IMR-90 (cell line): ENCODE measurements at regions not wholly inside any gene's neighbourhood (a gene's known extent, or its start where the extent isn't known, plus 50 kb on each side); places are given as distances from the start of the nearest gene placed in this dataset.

Experiments
- ATAC-seq: fragments of 200-7000 bp; cut with Tn5 transposase; 2 replicates; pipeline ENCODE4 v1.9.1; 2020; ENCODE audit warnings: low read depth, mild to moderate bottlenecking, moderate library complexity
- BruUV-seq: library from RNA; stranded (reverse); fragments of 400-500 nt; replicated peaks from 2 replicates; lab custom pipeline; 2021; lab: Mats Ljungman, UMichigan
- CTCF ChIA-PET: fragments of 300-600 bp; formaldehyde crosslinking; extraction: SDS; loops from one replicate; lab custom pipeline; 2021; ENCODE audit warnings: antibody characterized with exemption; lab: Yijun Ruan, JAX
- POLR2A ChIA-PET: fragments of 300-600 bp; sonication (Branson Sonifier 250); formaldehyde crosslinking; loops from one replicate; lab custom pipeline; 2022; ENCODE audit warnings: antibody characterized with exemption; ENCODE audit not compliant: unreplicated experiment; lab: Charles Lee
- DNase-seq: peaks from one replicate; pipeline ENCODE4 v3.0.0; 2013
- H2AFZ ChIP-seq: replicated peaks from 2 replicates; pipeline ENCODE3; 2013; ENCODE audit warnings: low read length, mild to moderate bottlenecking; ENCODE audit not compliant: poor library complexity
- H2AK5ac ChIP-seq: 2 replicates; pipeline ENCODE4 v1.6.1; 2013; ENCODE audit warnings: low read depth, low read length, inconsistent platforms
- H2AK9ac ChIP-seq: replicated peaks from 2 replicates; pipeline ENCODE3; 2013; ENCODE audit warnings: mild to moderate bottlenecking, low read depth, low read length, moderate library complexity; ENCODE audit not compliant: poor library complexity
- H2BK120ac ChIP-seq: 2 replicates; pipeline ENCODE4 v1.6.1; 2013; ENCODE audit warnings: low read depth, low read length, inconsistent platforms
- H2BK15ac ChIP-seq: 3 replicates; pipeline ENCODE4 v1.6.1; 2013; ENCODE audit warnings: low read depth, low read length, inconsistent platforms
- H2BK20ac ChIP-seq: 2 replicates; pipeline ENCODE4 v1.6.1; 2013; ENCODE audit warnings: low read depth, mild to moderate bottlenecking, inconsistent platforms, low read length, moderate library complexity
- H2BK5ac ChIP-seq: 2 replicates; pipeline ENCODE4 v1.6.1; 2013; ENCODE audit warnings: mild to moderate bottlenecking, low read depth, low read length, inconsistent platforms; ENCODE audit not compliant: poor library complexity, severe bottlenecking
- H3K14ac ChIP-seq: replicated peaks from 2 replicates; pipeline ENCODE4 v1.6.1; 2013; ENCODE audit warnings: low read depth, low read length, inconsistent platforms
- H3K18ac ChIP-seq: 2 replicates; pipeline ENCODE4 v1.6.1; 2013; ENCODE audit warnings: low read depth, low read length, control low read depth
- H3K23ac ChIP-seq: 2 replicates; pipeline ENCODE4 v1.6.1; 2013; ENCODE audit warnings: low read depth, low read length, inconsistent platforms
- H3K27ac ChIP-seq: 2 replicates; pipeline ENCODE4 v1.5.1; 2013; ENCODE audit warnings: mild to moderate bottlenecking, control low read depth, low read length; ENCODE audit not compliant: insufficient read depth
- H3K27me3 ChIP-seq: 2 replicates; pipeline ENCODE4 v1.6.1; 2013; ENCODE audit warnings: low read length; ENCODE audit not compliant: control insufficient read depth, insufficient read depth
- H3K36me3 ChIP-seq: 2 replicates; pipeline ENCODE4 v1.6.1; 2013; ENCODE audit warnings: low read length, mixed read lengths; ENCODE audit not compliant: control insufficient read depth, insufficient read depth
- H3K4ac ChIP-seq: 2 replicates; pipeline ENCODE4 v1.6.1; 2013; ENCODE audit warnings: low read depth, low read length, inconsistent platforms
- H3K4me1 ChIP-seq: 2 replicates; pipeline ENCODE4 v1.6.1; 2013; ENCODE audit warnings: low read length, mixed read lengths; ENCODE audit not compliant: control insufficient read depth, insufficient read depth
- H3K4me2 ChIP-seq: 2 replicates; pipeline ENCODE4 v1.6.1; 2013; ENCODE audit warnings: low read depth, mild to moderate bottlenecking, control low read depth, low read length, moderate library complexity
- H3K4me3 ChIP-seq: 2 replicates; pipeline ENCODE4 v1.5.1; 2013; ENCODE audit warnings: low read depth, mild to moderate bottlenecking, control low read depth, low read length, moderate library complexity; ENCODE audit not compliant: insufficient read depth
- H3K56ac ChIP-seq: 2 replicates; pipeline ENCODE4 v1.6.1; 2013; ENCODE audit warnings: low read length, inconsistent platforms; ENCODE audit not compliant: insufficient read depth; ENCODE audit errors: extremely low read depth
- H3K79me1 ChIP-seq, 2 experiments: 2 replicates each; pipeline ENCODE4 v1.6.1; 2013; ENCODE audit warnings: low read length in 2 of 2, inconsistent platforms in 1 of 2, low read depth in 1 of 2
- H3K9ac ChIP-seq: 2 replicates; pipeline ENCODE4 v1.6.1; 2013; ENCODE audit warnings: low read depth, low read length, control low read depth
- H3K9me1 ChIP-seq: 2 replicates; pipeline ENCODE4 v1.6.1; 2013; ENCODE audit warnings: low read length, inconsistent platforms; ENCODE audit not compliant: insufficient read depth
- H3K9me3 ChIP-seq: 2 replicates; pipeline ENCODE4 v1.6.1; 2013; ENCODE audit warnings: low read length; ENCODE audit not compliant: control insufficient read depth, insufficient read depth
- H4K20me1 ChIP-seq: 2 replicates; pipeline ENCODE4 v1.6.1; 2013; ENCODE audit warnings: low read length, inconsistent platforms; ENCODE audit not compliant: insufficient read depth
- H4K5ac ChIP-seq: 2 replicates; pipeline ENCODE4 v1.6.1; 2013; ENCODE audit warnings: mild to moderate bottlenecking, low read depth, low read length, control low read depth
- H4K8ac ChIP-seq, 2 experiments: 2 replicates each; pipeline ENCODE4 v1.6.1; 2013; ENCODE audit warnings: low read depth in 2 of 2, low read length in 2 of 2, control low read depth in 1 of 2, inconsistent platforms in 1 of 2
- H4K91ac ChIP-seq: 2 replicates; pipeline ENCODE4 v1.6.1; 2013; ENCODE audit warnings: low read depth, low read length, inconsistent platforms; ENCODE audit not compliant: insufficient read depth
- CEBPB ChIP-seq: IDR thresholded peaks from 2 replicates; pipeline ENCODE4 v1.6.1; 2012; ENCODE audit warnings: low read depth, low read length, improper control_type of control experiment
- FOS ChIP-seq: fragments of 150-350 bp; IDR thresholded peaks from 2 replicates; pipeline ENCODE4 v1.6.1; 2016; ENCODE audit warnings: low read depth, low read length
- MAFK ChIP-seq: IDR thresholded peaks from 2 replicates; pipeline ENCODE4 v1.6.1; 2012; ENCODE audit warnings: low read depth, low read length, improper control_type of control experiment
- MAZ ChIP-seq: IDR thresholded peaks from 2 replicates; pipeline ENCODE4 v1.6.1; 2012; ENCODE audit warnings: low read depth, mild to moderate bottlenecking, low read length, improper control_type of control experiment, moderate library complexity, borderline replicate concordance
- NFE2L2 ChIP-seq: fragments of 150-350 bp; IDR thresholded peaks from 2 replicates; pipeline ENCODE4 v1.6.1; 2016; ENCODE audit warnings: low read depth, mild to moderate bottlenecking, low read length
- RAD21 ChIP-seq: IDR thresholded peaks from 2 replicates; pipeline ENCODE4 v1.6.1; 2012; ENCODE audit warnings: low read length, improper control_type of control experiment
- RCOR1 ChIP-seq: IDR thresholded peaks from 2 replicates; pipeline ENCODE4 v1.6.1; 2012; ENCODE audit warnings: mild to moderate bottlenecking, low read length, improper control_type of control experiment; ENCODE audit not compliant: insufficient replicate concordance
- RFX5 ChIP-seq: IDR thresholded peaks from 2 replicates; pipeline ENCODE4 v1.8.0; 2012; ENCODE audit warnings: low read depth, mild to moderate bottlenecking, low read length, moderate library complexity
- SMC3 ChIP-seq: fragments of 150-350 bp; IDR thresholded peaks from 2 replicates; pipeline ENCODE4 v1.6.1; 2016; ENCODE audit warnings: low read depth, mild to moderate bottlenecking, antibody characterized with exemption, low read length, moderate library complexity
- WGBS, 2 experiments: methylation state at CpG; one replicate each; pipeline versions ENCODE4 v1.1.5 to v1.1.7; 2013; ENCODE audit warnings: missing lambda C conversion rate in 2 of 2; ENCODE audit not compliant: insufficient read length in 1 of 2; ENCODE audit errors: extremely low coverage in 2 of 2; 5-methylcytosine and 5-hydroxymethylcytosine counted together
- dilution Hi-C: fragments of 300-500 bp; cut with HindIII; formaldehyde crosslinking; loops from one replicate; pipeline ENCODE4 v1.14.3; 2018; ENCODE audit warnings: low sequenced_read_pairs; ENCODE audit not compliant: unreplicated experiment
- in situ Hi-C: fragments of 300-500 bp; cut with MboI; formaldehyde crosslinking; loops from 3 replicates; pipeline ENCODE4 v1.14.3; 2019; ENCODE audit warnings: low sequenced_read_pairs, inconsistent platforms, mixed read lengths
- intact Hi-C: fragments of 100-400 bp; cut with micrococcal nuclease; formaldehyde crosslinking; loops from 2 replicates; pipeline ENCODE4 v1.10.0; 2022
- TF ChIP-seq, protein P1 (sequence below): fragments of 150-350 bp; IDR thresholded peaks from 2 replicates; pipeline ENCODE4 v1.6.1; 2017; ENCODE audit warnings: mild to moderate bottlenecking, antibody characterized with exemption, low read length, low read depth
- TF ChIP-seq, protein P2 (sequence below): fragments of 150-350 bp; IDR thresholded peaks from 2 replicates; pipeline ENCODE4 v1.6.1; 2016; ENCODE audit warnings: low read depth, mild to moderate bottlenecking, low read length, moderate library complexity, borderline replicate concordance
- TF ChIP-seq, protein P3 (sequence below): conservative IDR thresholded peaks from 2 replicates; pipeline ENCODE4 v1.5.1; 2012; ENCODE audit warnings: mild to moderate bottlenecking, low read depth, low read length, improper control_type of control experiment

DNA sequence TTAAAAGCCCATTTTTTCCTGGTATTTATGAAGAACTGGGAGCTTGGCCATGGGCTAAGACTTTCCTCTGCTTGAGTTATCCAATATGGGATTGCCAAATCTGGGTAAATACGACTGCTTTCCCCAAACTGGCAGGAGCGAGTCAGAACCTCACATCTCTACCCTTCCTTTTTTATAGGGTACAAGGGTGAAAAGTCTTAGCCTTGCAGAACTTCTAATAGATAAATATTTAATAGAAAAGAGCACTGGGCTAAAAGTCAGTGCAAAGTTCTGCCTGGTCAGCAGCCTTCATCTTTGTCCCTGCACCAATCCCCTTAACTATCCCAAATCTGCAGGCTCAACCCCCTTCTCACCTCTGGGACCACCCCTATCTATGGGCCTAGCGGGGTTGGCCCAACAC, 61.6 kb upstream of the ACSL1 start:
- WGBS, 2 experiments, result 0% methylated on average over 1 of the region's 3 CpGs; no CpG with 5 or more reads in 1 of the 2 experiments
- Histone ChIP-seq H3K9me1 (no peaks in the 10 kb centered on the region), H3K27me3 (peaks cover 6% of the 10 kb centered on the region), H3K23ac (no peak overlapping the region), H2BK5ac (no peak overlapping the region), H4K20me1 (no peaks in the 10 kb centered on the region), H3K36me3 (no peaks in the 10 kb centered on the region), H4K5ac (no peak overlapping the region), H3K79me1 (no peaks in the 10 kb centered on the region), H3K9ac (no peak overlapping the region), H3K27ac (no peak overlapping the region), H3K4ac (no peak overlapping the region), H2BK120ac (no peak overlapping the region), H3K9me3 (no peaks in the 10 kb centered on the region), H2AK5ac (no peak overlapping the region), H3K4me3 (no peak overlapping the region), H4K8ac (no peak overlapping the region), H2AFZ (no peak overlapping the region), H2BK15ac (no peak overlapping the region), H2AK9ac (no peak overlapping the region), H3K4me1 (no peaks in the 10 kb centered on the region), H3K18ac (no peak overlapping the region), H4K91ac (no peak overlapping the region), H3K56ac (no peak overlapping the region), H3K4me2 (no peak overlapping the region), H3K14ac (no peak overlapping the region), H2BK20ac (no peak overlapping the region)
- intact Hi-C loops, result no loop called here
- CTCF ChIA-PET, result no interaction called here
- POLR2A ChIA-PET, result no interaction called here
- no TSS peak for BruUV-seq
- DNase-seq (no peak), ATAC-seq (no peak)
- dilution Hi-C loops, result no loop called here
- no peak for TF ChIP-seq RFX5
- TF ChIP-seq, protein P1, sequence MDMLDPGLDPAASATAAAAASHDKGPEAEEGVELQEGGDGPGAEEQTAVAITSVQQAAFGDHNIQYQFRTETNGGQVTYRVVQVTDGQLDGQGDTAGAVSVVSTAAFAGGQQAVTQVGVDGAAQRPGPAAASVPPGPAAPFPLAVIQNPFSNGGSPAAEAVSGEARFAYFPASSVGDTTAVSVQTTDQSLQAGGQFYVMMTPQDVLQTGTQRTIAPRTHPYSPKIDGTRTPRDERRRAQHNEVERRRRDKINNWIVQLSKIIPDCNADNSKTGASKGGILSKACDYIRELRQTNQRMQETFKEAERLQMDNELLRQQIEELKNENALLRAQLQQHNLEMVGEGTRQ, result no peak
- no peak for TF ChIP-seq SMC3
- TF ChIP-seq, protein P2, sequence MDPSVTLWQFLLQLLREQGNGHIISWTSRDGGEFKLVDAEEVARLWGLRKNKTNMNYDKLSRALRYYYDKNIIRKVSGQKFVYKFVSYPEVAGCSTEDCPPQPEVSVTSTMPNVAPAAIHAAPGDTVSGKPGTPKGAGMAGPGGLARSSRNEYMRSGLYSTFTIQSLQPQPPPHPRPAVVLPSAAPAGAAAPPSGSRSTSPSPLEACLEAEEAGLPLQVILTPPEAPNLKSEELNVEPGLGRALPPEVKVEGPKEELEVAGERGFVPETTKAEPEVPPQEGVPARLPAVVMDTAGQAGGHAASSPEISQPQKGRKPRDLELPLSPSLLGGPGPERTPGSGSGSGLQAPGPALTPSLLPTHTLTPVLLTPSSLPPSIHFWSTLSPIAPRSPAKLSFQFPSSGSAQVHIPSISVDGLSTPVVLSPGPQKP, result no peak
- TF ChIP-seq MAFK, result no peak
- TF ChIP-seq RCOR1, result no peak
- TF ChIP-seq NFE2L2, result no peak
- no peak for TF ChIP-seq CEBPB
- no peak for TF ChIP-seq FOS
- TF ChIP-seq MAZ, result no peak
- TF ChIP-seq RAD21, result no peak
- TF ChIP-seq, protein P3, sequence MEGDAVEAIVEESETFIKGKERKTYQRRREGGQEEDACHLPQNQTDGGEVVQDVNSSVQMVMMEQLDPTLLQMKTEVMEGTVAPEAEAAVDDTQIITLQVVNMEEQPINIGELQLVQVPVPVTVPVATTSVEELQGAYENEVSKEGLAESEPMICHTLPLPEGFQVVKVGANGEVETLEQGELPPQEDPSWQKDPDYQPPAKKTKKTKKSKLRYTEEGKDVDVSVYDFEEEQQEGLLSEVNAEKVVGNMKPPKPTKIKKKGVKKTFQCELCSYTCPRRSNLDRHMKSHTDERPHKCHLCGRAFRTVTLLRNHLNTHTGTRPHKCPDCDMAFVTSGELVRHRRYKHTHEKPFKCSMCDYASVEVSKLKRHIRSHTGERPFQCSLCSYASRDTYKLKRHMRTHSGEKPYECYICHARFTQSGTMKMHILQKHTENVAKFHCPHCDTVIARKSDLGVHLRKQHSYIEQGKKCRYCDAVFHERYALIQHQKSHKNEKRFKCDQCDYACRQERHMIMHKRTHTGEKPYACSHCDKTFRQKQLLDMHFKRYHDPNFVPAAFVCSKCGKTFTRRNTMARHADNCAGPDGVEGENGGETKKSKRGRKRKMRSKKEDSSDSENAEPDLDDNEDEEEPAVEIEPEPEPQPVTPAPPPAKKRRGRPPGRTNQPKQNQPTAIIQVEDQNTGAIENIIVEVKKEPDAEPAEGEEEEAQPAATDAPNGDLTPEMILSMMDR, result no peak
- in situ Hi-C loops, result no loop called here
